HG03469 (cell line): ENCODE measurements at regions not wholly inside any gene's neighbourhood (a gene's known extent, or its start where the extent isn't known, plus 50 kb on each side); places are given as distances from the start of the nearest gene placed in this dataset.

ENCODE experiments used
- ATAC-seq: cut with Tn5 transposase; IDR thresholded peaks from one replicate; pipeline ENCODE4 v1.9.1; 2021; ENCODE audit warnings: mild to moderate bottlenecking, moderate library complexity, moderate number of reproducible peaks; ENCODE audit not compliant: unreplicated experiment

DNA sequence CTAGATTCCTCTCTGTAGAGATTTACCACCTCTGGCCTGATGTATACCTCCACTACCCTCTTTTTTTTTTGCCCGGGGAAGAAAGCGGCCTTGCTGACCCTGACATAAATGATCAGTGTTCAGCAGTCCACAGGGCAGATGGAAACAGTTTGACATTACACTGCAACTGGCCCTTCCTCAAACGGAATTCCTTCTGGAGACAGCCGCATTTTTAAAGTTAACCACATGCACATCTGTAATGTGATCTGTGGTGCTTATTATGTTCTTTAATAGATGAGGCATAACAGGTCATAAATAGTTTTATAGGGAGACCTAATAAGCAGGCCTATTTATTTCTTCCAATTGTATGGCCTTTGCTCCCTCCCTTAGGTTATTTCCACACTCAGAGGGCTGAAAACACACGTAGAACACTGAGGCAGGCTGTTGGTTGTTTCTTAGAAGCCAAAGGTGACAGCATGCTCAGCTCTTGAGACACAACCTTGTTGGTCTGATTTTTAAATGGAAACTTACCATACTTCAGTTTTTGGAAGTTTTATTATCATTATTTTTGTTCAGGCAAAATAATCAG is 84.0 kb upstream of the APC start:
- ATAC-seq, result no peak

- ATAC-seq, result no peak
Observed at GRCh38 chr5:112655513-112655912, 82.2 kb upstream of the APC start.

- ATAC-seq, result no peak
Observed at GRCh38 chr5:112656451-112656850, 81.2 kb upstream of the APC start.

GRCh38 chr5:112657804-112658203 is 79.9 kb upstream of the APC start:
- ATAC-seq, result no peak

GRCh38 chr5:112660359-112660758 is 77.3 kb upstream of the APC start:
- no peak for ATAC-seq

DNA sequence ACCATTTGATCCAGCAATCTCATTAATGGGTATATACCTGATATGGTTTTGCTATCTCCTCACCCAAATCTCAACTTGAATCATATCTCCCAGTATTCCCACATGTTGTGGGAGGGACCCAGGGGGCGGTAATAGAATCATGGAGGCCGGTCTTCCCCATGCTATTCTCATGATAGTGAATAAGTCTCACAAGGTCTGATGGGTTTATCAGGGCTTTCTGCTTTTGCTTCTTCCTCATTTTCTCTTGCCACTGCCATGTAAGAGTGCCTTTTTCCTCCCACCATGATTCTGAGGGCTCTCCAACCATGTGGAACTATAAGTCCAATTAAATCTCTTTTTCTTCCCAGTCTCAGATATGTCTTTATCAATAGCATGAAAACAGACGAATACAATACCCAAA is 74.5 kb upstream of the APC start:
- ATAC-seq, result no peak

DNA sequence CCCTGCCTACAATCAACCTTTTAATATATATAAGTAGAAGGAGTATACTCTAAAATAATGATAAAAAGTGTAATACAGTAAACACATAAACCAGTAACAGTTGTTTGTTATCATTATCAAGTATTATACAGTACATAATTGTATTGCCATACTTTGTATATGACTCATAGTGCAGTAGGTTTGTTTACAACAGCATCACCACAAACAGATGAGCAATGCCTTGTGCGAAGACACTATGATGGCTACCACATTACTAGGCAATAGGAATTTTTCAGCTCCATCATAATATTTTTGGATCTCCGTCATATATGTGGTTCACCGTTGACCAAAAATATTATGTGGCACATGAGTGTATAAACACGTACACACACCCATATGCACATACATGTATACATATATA is 69.7 kb upstream of the APC start:
- ATAC-seq, result no peak

- no peak for ATAC-seq
Observed at GRCh38 chr5:112668911-112669310, 68.8 kb upstream of the APC start.

- ATAC-seq, result no peak
Observed at GRCh38 chr5:112669328-112669963, 68.2 kb upstream of the APC start.

GRCh38 chr5:112671687-112672086 is 66.0 kb upstream of the APC start:
- ATAC-seq, result no peak

DNA sequence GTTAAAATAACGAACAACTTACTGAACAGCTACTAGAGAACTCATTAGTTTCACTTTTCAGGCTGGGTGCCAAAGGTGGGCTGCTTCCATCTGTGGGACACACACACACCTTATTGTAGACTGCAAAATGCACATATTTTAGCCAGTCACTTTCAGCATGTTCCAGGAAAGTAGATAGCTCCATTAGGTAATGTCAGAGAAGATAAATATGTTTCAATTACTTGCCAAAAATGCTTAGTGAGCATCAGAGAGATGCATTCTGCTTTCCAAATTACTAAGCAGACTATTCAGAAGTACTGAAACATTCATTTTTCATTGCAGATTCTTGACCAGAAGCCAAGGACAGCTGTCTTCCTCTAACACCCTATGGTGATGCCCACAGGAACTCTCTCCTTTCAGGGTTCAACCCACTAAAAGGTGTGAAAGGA is 56.2 kb upstream of the APC start:
- no peak for ATAC-seq

DNA sequence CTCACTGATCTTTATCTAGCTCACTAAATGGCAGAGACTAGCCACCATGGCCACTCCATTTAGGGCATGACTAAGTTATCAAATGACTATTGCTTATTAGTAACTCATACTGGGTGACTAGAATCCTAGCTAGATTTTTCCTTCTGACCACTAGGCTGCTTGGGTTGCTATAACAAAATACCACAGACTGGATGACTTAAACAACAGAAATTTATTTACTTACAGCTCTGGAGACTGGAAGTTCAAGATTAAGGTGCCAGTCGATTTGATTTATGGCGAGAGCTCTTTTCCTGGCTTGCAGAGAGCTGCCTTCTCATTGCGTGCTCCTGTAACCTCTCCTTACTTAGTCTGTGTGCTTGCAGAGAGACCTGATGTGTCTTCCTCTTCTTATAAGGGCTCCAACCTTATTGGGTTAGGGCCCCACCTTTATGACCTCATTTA is 55.0 kb upstream of the APC start:
- no peak for ATAC-seq

- ATAC-seq, result peak; percentile 36
Observed at GRCh38 chr5:112684121-112684520, 53.6 kb upstream of the APC start.

- ATAC-seq, result no peak
Observed at GRCh38 chr5:112684737-112685136, 52.9 kb upstream of the APC start.

DNA sequence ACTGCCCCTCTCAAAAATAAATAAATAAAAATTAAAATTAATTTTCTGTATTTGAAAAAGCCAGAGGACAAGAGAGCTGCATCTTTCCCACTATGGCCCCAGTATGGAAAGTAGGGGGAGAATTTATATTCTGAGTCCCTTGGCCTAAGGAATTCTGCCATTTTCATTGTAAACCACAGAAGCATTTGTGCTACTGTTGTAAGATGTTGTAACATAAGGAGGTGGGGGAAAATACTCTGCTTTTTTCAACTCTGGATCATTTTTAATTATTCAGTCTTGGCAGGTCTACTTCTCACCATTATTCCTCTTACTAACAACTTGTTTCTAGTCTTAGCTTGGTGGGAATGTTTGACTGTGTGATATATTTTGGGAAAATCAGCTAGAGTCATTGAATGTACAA is 52.3 kb upstream of the APC start:
- no peak for ATAC-seq

DNA sequence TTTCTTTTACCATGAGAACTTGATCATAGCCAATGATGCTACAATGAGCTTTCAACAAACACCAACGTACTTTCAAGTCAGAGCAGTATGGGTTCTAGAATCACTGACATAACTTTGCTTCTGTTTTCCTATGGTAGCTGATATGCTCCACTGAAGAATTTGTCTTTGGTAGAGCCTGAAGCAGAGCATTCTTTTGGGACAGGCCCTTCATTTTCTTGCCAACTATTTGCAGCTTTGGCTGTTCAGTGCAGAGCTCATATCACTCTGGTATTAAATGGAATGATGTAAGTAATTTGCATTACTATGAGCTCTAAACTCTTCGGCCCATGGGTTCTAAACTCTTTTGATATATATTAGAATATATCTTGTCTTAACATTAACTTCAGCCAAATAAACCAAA is 51.8 kb upstream of the APC start:
- ATAC-seq, result no peak

- no peak for ATAC-seq
Observed at GRCh38 chr5:112686675-112687074, 51.0 kb upstream of the APC start.

DNA sequence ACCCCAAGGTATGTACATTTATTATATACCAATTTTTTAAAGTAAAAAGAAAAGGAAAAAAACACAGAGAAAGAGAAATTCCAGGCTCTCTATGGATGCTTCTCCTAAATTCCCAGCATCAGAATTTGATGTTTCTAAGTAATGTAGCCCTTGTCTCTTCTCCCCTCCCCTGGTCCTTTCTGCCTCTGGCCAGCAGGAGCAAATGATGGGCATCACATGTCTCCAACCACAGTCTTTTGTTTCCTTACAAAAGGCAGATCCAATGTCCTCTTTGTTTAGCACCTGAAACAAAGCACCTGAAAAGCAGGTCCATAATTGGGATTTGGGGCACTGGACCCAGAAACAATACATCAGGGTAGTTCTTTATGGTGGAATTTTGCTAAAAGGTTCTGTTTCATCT is 50.4 kb upstream of the APC start:
- ATAC-seq, result no peak
